ENCODE measurements at regions not wholly inside any gene's neighbourhood (a gene's known extent, or its start where the extent isn't known, plus 50 kb on each side); places are given as distances from the start of the nearest gene placed in this dataset.

DNA sequence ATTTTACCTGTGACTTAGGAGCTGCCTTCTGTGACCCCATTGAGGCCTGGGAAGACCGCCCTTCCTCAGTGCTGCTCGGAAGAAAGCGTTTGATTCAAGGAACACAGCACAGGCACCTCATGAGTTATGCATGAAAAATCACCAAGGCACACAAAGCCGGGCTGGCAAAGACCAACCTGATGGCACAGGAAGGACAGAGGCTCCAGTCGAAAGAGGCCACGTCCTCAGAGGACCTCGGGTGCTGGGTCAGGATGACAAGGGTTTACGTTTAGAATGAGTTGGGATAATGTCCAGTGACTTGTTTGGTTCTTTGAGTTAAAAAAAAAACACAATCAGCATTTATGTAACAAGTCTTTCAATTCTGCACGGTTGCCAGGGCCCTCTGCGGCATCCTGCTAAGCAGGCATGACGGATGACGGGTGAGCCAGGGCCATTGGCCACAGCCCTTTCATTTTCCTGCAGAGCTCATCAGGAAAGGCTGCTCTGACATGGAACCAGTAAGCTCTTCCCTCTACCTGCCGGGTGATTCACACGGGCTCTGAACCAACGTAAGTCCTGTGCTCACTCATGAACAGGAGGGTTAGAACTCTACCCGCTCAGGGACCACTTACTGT lies 112.8 kb downstream of the DACT2 start:
- TF ChIP-seq CTCF (optimal IDR thresholded peaks at IDR 0.05 in 1 of 3, IDR thresholded peaks at IDR 0.05 in 1 of 3, conservative IDR thresholded peaks at IDR 0.05 in 1 of 3; ENCODE audit: extremely low read depth in 1 of 3, insufficient read depth in 2 of 3, low read length in 3 of 3) (no peak), EZH2 (IDR thresholded peaks at IDR 0.05; ENCODE audit: low read length) (no peak)
